ENCODE measurements at regions not wholly inside any gene's neighbourhood (a gene's known extent, or its start where the extent isn't known, plus 50 kb on each side); places are given as distances from the start of the nearest gene placed in this dataset.
"Not testable (repeated sequence)": the region's sequence is repeated elsewhere in the genome, so short reads cannot be mapped to it uniquely, and the experiment has no call there.

GRCh38 chr17:30701498-30701989, 122.9 kb downstream of the CRLF3 start:
- H3K9ac ChIP-seq (ENCODE audit: insufficient read depth, low read length, poor library complexity, severe bottlenecking): no peak overlapping the region
- H2AFZ ChIP-seq (ENCODE audit: insufficient read depth, low read depth, low read length, poor library complexity, severe bottlenecking): no peak overlapping the region
- no peak for TF ChIP-seq CTCF (IDR thresholded peaks at IDR 0.05)
- Mint-ChIP-seq H3K36me3 (no peaks in the 10 kb centered on the region), H3K27me3 (ENCODE audit: low read depth in 3 of 3) (peaks cover 19 to 33% (median 24%) of the 10 kb centered on the region in 3 donors), H3K4me1 (peaks cover 24% of the 10 kb centered on the region), H3K27ac (no peak overlapping the region), H3K4me3 (no peak overlapping the region), H3K9me3 (peaks cover 0 to 3% (median 0%) of the 10 kb centered on the region in 7 donors)
- intact Hi-C loops (cut with micrococcal nuclease): no loop called here
- no peak for DNase-seq
- no peak overlapping the region for H3K27ac ChIP-seq (ENCODE audit: low read depth in 1 of 2, low read length in 2 of 2)
- no peak overlapping the region for H3K4me2 ChIP-seq (replicated peaks; ENCODE audit: extremely low read depth, low read length, poor library complexity, severe bottlenecking)
- no peaks in the 10 kb centered on the region for H3K9me3 ChIP-seq (replicated peaks in 1 of 2; ENCODE audit: control insufficient read depth in 1 of 2, insufficient read depth in 1 of 2, low read length in 2 of 2)
- peaks cover 15 to 19% of the 10 kb centered on the region in 2 donors for H3K4me1 ChIP-seq (ENCODE audit: control insufficient read depth in 1 of 2, insufficient read depth in 2 of 2, low read length in 2 of 2)
- H4K20me1 ChIP-seq (ENCODE audit: insufficient read depth, low read length): no peaks in the 10 kb centered on the region
- no CpG with 5 or more reads among the region's 7 CpGs for WGBS (ENCODE audit: insufficient coverage)
- H3K4me3 ChIP-seq (replicated peaks in 1 of 3; ENCODE audit: low read depth in 2 of 3, low read length in 3 of 3): no peak overlapping the region
- no peaks in the 10 kb centered on the region for H3K79me2 ChIP-seq (ENCODE audit: insufficient read depth, low read length)
- H3K27me3 ChIP-seq (ENCODE audit: control insufficient read depth in 2 of 2, insufficient read depth in 2 of 2, low read length in 2 of 2): peaks cover 0 to 11% of the 10 kb centered on the region in 2 donors
- H3K36me3 ChIP-seq (replicated peaks in 1 of 2; ENCODE audit: control insufficient read depth in 1 of 2, insufficient read depth in 2 of 2, low read length in 2 of 2): no peaks in the 10 kb centered on the region

GRCh38 chr17:30700833-30701232, 123.7 kb downstream of the CRLF3 start:
- H3K36me3 Mint-ChIP-seq; intact Hi-C loops (cut with micrococcal nuclease); H3K9ac ChIP-seq (ENCODE audit: insufficient read depth, low read length, poor library complexity, severe bottlenecking); DNase-seq; H2AFZ ChIP-seq (ENCODE audit: insufficient read depth, low read depth, low read length, poor library complexity, severe bottlenecking); H3K9me3 ChIP-seq (replicated peaks in 1 of 2; ENCODE audit: control insufficient read depth in 1 of 2, insufficient read depth in 1 of 2, low read length in 2 of 2); H3K36me3 ChIP-seq (replicated peaks in 1 of 2; ENCODE audit: control insufficient read depth in 1 of 2, insufficient read depth in 2 of 2, low read length in 2 of 2); H4K20me1 ChIP-seq (ENCODE audit: insufficient read depth, low read length); H3K9me3 Mint-ChIP-seq; H3K27ac ChIP-seq (ENCODE audit: low read depth in 1 of 2, low read length in 2 of 2); H3K4me2 ChIP-seq (replicated peaks; ENCODE audit: extremely low read depth, low read length, poor library complexity, severe bottlenecking); H3K27ac Mint-ChIP-seq; H3K79me2 ChIP-seq (ENCODE audit: insufficient read depth, low read length); H3K4me3 ChIP-seq (replicated peaks in 1 of 3; ENCODE audit: low read depth in 2 of 3, low read length in 3 of 3); H3K4me3 Mint-ChIP-seq: not testable (repeated sequence)
- 98% methylated on average over 6 of the region's 11 CpGs for WGBS (ENCODE audit: insufficient coverage)
- Mint-ChIP-seq H3K27me3 (ENCODE audit: low read depth in 3 of 3) (peaks cover 19 to 30% (median 23%) of the 10 kb centered on the region in 3 donors), H3K4me1 (peaks cover 17% of the 10 kb centered on the region)
- Histone ChIP-seq H3K27me3 (ENCODE audit: control insufficient read depth in 2 of 2, insufficient read depth in 2 of 2, low read length in 2 of 2) (peaks cover 0 to 11% of the 10 kb centered on the region in 2 donors), H3K4me1 (ENCODE audit: control insufficient read depth in 1 of 2, insufficient read depth in 2 of 2, low read length in 2 of 2) (peaks cover 9 to 12% of the 10 kb centered on the region in 2 donors)
